GM18870 (cell line): ENCODE measurements at regions not wholly inside any gene's neighbourhood (a gene's known extent, or its start where the extent isn't known, plus 50 kb on each side); places are given as distances from the start of the nearest gene placed in this dataset.
"Not testable (repeated sequence)": the region's sequence is repeated elsewhere in the genome, so short reads cannot be mapped to it uniquely, and the experiment has no call there.

Experiments used
- ATAC-seq: cut with Tn5 transposase; IDR thresholded peaks from one replicate; pipeline ENCODE4 v1.9.1; 2021; ENCODE audit warnings: moderate library complexity; ENCODE audit not compliant: unreplicated experiment

GRCh38 chr15:91356083-91356482 lies 256.0 kb downstream of the SV2B start:
- ATAC-seq: no peak

DNA sequence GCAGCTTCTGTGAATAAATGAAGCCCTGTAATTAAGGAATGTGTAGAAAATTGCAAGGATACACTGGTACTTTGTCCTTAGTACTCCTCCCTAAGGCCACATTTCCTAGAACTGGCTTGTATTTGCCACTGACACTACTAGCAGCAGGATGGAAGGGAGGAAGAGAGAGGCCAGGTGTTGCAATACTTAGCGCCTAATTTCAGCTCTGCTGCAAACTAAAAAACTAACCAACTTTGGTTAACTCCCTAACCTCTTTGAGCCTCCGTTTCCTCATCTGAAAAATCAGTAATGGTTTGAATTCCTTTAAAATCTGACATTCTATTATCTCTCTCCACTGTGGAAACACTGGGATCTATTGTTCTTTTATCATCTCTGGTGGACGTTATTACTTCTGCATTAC lies 257.0 kb downstream of the SV2B start:
- no peak for ATAC-seq

- no peak for ATAC-seq
These were observed 257.4 kb downstream of the SV2B start for GRCh38 chr15:91357486-91357885.

GRCh38 chr15:91358405-91358804 lies 258.3 kb downstream of the SV2B start:
- ATAC-seq: no peak

DNA sequence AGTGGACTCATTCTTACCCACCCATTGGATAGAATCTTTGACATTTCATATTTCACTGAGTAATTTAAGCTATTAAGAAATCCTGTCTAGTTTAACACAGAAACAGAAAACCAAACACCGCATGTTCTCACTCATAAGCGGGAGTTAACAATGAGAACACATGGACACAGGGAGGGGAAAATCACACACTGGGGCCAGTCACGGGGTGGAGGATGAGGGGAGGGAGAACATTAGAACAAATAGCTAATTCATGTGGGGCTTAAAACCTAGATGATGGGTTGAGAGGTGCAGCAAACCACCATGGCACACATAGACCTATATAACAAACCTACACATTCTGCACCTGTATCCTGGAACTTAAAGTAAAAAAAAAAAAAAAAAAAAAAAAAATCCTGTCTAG lies 261.6 kb downstream of the SV2B start:
- not testable (repeated sequence) for ATAC-seq

GRCh38 chr15:91366111-91366510 lies 266.1 kb downstream of the SV2B start:
- no peak for ATAC-seq

DNA sequence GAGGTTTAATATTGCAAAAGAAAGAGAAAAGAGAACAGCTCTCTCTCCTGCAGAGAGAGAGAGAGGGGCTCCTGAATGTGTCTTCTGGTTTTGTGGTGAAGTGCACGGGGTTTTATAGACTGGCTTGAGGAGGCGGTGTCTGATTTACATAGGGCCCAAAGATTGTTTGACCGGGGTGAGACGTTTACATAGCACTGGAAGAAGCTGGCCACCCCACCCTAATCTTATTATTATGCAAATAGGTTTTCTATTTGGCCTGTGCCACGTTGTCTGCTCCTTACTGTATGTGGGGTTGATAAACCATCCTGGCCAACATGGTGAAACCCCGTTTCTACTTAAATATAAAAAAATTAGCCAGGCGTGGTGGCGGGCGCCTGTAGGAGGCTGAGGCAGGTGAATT lies 268.6 kb downstream of the SV2B start:
- no peak for ATAC-seq

GRCh38 chr15:91369823-91370222 lies 269.8 kb downstream of the SV2B start:
- ATAC-seq: no peak

DNA sequence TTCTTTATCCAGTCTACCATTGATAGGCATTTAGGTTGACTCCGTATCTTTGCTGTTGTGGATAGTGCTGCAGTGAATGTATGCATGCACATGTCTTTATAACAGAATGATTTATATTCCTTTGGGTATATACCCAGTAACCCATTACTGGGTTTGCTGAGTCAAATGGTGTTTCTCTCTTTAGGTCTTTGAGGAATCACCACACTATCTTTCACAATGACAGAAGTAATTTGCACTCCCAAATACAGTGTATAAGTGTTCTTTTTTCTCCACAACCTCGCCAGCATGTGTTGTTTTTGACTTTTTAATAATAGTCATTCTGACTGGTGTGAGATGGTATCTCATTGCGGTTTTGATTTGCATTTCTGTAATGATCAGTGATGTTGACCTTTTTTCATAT lies 271.3 kb downstream of the SV2B start:
- not testable (repeated sequence) for ATAC-seq

DNA sequence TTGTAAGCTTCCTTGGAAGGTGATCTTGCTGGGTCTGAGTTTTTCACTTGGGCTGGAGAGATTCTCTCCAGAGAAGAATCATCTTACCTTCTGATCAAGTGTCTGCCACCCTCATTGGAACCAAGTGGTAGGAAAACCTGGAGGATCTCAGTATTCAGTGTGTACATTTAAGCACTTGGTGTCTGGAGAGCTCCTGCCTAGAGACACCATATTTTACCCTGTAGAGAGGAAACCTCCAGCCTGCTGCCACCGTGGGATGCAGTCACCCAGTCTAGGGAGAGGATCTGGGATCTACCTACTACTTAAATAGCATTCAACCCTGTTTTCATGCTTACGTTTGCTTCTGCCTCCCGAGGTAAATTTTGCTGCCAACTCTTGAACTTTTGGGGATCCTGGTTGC lies 274.3 kb downstream of the SV2B start:
- ATAC-seq: no peak

DNA sequence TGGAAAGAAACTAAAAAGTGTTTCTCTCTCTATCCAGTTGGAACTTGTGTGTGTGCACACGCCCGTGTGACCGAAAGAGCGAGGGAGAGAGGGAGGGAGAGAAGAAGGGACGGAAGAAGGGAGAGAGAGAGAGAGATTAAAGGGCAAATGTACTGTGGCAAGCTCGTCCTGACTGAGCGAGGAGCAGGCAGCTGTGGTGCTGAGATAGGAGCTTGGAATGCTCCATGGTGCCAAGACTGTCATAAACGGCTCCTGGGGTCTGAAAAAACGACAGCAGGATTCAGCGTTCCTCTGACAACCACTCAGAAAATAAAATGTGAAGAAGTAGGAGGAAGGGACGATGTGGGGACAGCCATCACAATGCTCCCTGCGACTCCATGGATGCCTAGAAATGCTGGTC lies 276.0 kb downstream of the SV2B start:
- no peak for ATAC-seq

GRCh38 chr15:91380114-91380513 lies 280.1 kb downstream of the SV2B start:
- no peak for ATAC-seq

GRCh38 chr15:91383532-91383931 lies 283.5 kb downstream of the SV2B start:
- no peak for ATAC-seq

GRCh38 chr15:91384189-91384730 lies 284.2 kb downstream of the SV2B start:
- no peak for ATAC-seq

GRCh38 chr15:91385311-91385710 lies 285.3 kb downstream of the SV2B start:
- no peak for ATAC-seq

DNA sequence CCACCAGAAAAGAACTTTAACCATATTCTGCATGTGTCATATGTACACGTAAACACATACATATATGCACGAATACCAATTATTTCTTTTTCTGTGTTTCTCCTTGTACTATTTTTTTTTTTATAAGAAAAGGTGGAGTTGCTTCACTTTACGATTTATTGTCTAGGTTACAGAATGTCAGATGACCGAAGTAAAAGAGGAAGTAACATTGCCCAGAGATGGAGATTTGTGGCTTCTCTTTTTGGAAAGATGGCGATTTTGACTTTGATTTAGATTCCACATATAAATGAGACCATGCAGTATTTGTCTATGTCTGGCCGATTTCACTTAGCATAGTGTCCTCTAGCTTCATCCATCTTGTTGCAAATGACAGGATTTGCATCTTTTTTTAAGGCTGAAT lies 293.1 kb downstream of the SV2B start:
- ATAC-seq: no peak

DNA sequence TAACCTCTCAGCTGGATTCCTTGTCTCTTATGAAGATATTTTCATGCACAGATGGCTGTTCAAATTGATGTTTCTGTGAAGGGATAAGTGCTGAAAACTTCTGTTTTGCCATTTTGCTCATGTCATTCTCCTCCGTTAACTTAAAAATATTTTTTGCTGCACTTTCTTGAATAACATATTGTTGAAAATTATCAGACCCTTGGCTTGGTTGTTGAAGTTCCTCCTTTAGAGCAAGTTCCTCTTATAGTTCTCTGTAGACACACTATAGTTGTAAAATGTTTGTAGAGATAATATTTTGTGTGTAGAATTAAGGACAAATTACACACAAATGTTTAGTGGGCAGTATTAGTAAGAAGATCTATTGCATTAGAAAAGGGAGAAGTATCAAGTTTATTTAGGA lies 300.4 kb downstream of the SV2B start:
- ATAC-seq: no peak

DNA sequence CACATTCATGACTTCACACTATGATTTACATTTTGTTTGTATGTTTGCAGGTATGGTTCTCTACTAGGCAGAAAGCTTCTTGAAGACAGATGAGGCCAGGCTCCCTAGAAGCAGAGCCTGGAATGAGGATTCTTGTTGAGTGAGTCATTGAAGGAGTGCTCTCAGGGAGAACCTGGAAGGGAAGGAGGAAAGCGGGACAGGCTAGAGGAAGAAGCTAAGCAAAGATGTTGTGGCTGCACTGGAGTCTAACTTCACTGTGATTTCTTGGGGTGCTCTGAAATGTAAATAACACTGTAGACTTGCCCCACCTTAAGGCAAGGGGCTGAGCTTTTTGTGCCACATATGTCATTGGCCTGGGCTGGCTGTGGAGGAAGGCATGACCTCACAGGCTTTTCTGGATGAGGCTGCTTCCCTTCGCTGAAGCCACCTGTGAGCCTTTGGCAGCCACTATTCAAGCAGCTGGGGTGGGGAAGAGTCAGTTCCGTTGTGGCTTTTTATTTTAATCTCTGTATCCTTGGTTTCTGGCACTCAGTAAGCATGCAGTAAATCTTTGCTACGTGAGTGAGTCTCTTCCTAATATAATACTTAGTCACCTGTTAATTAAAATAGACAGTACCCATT lies 307.3 kb downstream of the SV2B start:
- no peak for ATAC-seq

GRCh38 chr15:91408476-91409076 lies 308.5 kb downstream of the SV2B start:
- no peak for ATAC-seq

DNA sequence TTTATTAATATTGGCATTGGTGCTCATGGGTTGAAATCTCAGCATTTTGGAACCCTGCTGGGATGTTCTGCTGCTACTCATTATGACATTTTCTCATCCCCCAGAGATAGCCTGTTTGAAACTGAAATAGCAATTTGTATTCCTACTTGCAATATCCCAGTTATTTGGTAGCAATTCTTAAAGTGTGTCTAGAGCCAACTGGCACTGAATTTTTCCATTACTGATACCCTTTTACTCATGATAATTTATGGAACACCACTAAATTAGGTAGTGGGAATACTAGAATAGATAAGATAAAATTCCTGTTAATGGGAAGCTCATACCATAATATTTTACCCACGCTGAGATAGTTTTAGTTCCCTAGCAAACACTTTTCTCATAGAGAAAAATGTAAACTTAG lies 309.3 kb downstream of the SV2B start:
- ATAC-seq: no peak

DNA sequence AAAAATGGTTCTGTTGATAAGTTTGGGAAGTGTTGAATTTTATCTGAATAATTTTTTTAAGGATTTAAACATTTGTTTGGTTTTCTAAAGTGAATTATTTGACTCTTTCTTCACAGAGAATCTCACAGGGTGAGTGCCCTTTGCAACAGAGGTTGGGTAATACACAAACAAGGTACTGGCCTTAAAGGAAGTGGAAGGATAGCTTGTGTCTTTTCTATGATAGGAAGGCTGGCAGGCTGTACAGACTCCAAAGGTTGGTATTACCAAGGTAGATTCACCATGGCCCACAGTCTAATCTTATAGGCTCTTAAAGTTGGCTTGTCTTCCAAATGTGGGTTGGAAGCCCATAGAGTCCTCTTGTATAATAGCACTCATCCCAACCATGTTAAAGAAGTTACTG lies 311.5 kb downstream of the SV2B start:
- ATAC-seq: no peak

GRCh38 chr15:91412138-91412928 lies 312.3 kb downstream of the SV2B start:
- ATAC-seq: no peak
